ENCODE measurements at regions not wholly inside any gene's neighbourhood (a gene's known extent, or its start where the extent isn't known, plus 50 kb on each side); places are given as distances from the start of the nearest gene placed in this dataset.

GRCh38 chr3:65303431-65303830, 615.6 kb upstream of the ADAMTS9 start:
- Mint-ChIP-seq H3K4me3 (no peak overlapping the region), H3K9me3 (peaks cover 2% of the 10 kb centered on the region), H3K27ac (no peak overlapping the region), H3K27me3 (no peaks in the 10 kb centered on the region), H3K4me1 (ENCODE audit: low read depth) (no peaks in the 10 kb centered on the region), H3K36me3 (no peaks in the 10 kb centered on the region)
- POLR2A ChIA-PET: no interaction called here
- CTCF ChIA-PET: no interaction called here
- DNase-seq: no peak
- intact Hi-C loops (cut with micrococcal nuclease): no loop called here

DNA sequence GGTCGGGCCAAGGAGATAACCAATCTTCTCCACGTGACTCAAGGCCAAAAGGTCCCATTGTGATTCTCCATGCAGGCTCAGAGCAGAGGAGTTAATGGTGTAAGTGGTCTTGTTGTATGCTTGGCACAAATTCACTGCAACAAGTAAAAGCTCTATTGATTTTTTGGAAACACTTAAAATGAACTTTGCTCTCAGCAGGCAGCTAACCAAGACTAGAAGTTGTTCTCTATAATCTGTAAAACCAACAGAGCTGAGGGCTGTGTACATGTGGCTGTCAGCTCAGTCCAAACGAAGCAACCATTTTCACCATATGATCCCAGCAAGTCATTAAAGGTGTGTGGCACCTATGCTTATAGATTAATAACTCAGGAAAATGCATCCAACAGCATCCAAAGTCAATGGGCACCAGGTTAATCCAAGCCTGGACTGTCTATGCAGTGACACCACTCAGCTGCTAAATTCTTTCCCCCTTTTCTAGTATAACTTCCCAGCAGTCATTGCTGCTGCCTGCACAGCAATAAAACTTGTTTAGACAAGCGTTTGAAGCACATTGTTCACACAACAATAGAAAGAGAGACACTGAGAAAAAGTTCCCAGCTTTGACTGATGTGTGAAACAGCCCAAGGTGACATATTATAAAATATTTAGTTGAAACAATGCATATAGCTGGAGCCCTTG, 603.8 kb upstream of the ADAMTS9 start:
- no peak for DNase-seq
- no peaks in the 10 kb centered on the region for H3K9me3 Mint-ChIP-seq
- ChIA-PET CTCF (no interaction called here), POLR2A (no interaction called here)
- H3K27ac Mint-ChIP-seq: no peak overlapping the region
- H3K27me3 Mint-ChIP-seq: no peaks in the 10 kb centered on the region
- H3K4me1 Mint-ChIP-seq (ENCODE audit: low read depth): no peaks in the 10 kb centered on the region
- H3K36me3 Mint-ChIP-seq: no peaks in the 10 kb centered on the region
- H3K4me3 Mint-ChIP-seq: no peak overlapping the region
- intact Hi-C loops (cut with micrococcal nuclease): no loop called here

- no peaks in the 10 kb centered on the region for H3K36me3 Mint-ChIP-seq
- no peaks in the 10 kb centered on the region for H3K4me1 Mint-ChIP-seq (ENCODE audit: low read depth)
- intact Hi-C loops (cut with micrococcal nuclease): no loop called here
- H3K4me3 Mint-ChIP-seq: no peak overlapping the region
- peaks cover under 1% of the 10 kb centered on the region for H3K9me3 Mint-ChIP-seq
- H3K27me3 Mint-ChIP-seq: no peaks in the 10 kb centered on the region
- ChIA-PET CTCF (no interaction called here), POLR2A (no interaction called here)
- H3K27ac Mint-ChIP-seq: no peak overlapping the region
- DNase-seq: no peak
These were observed 601.0 kb upstream of the ADAMTS9 start for GRCh38 chr3:65288776-65289175.

- CTCF ChIA-PET: no interaction called here
- Mint-ChIP-seq H3K27me3 (no peaks in the 10 kb centered on the region), H3K4me3 (no peak overlapping the region), H3K36me3 (no peaks in the 10 kb centered on the region), H3K9me3 (peaks cover 3% of the 10 kb centered on the region), H3K27ac (no peak overlapping the region), H3K4me1 (ENCODE audit: low read depth) (no peaks in the 10 kb centered on the region)
- POLR2A ChIA-PET: no interaction called here
- intact Hi-C loops (cut with micrococcal nuclease): no loop called here
- DNase-seq: no peak
These were observed 598.2 kb upstream of the ADAMTS9 start for GRCh38 chr3:65285956-65286355.

- peaks cover 3% of the 10 kb centered on the region for H3K9me3 Mint-ChIP-seq
- POLR2A ChIA-PET: no interaction called here
- no peaks in the 10 kb centered on the region for H3K27me3 Mint-ChIP-seq
- no peak for DNase-seq
- no peaks in the 10 kb centered on the region for H3K4me1 Mint-ChIP-seq (ENCODE audit: low read depth)
- intact Hi-C loops (cut with micrococcal nuclease): no loop called here
- CTCF ChIA-PET: no interaction called here
- no peak overlapping the region for H3K27ac Mint-ChIP-seq
- no peak overlapping the region for H3K4me3 Mint-ChIP-seq
- H3K36me3 Mint-ChIP-seq: no peaks in the 10 kb centered on the region
These were observed 597.2 kb upstream of the ADAMTS9 start for GRCh38 chr3:65284961-65285360.

DNA sequence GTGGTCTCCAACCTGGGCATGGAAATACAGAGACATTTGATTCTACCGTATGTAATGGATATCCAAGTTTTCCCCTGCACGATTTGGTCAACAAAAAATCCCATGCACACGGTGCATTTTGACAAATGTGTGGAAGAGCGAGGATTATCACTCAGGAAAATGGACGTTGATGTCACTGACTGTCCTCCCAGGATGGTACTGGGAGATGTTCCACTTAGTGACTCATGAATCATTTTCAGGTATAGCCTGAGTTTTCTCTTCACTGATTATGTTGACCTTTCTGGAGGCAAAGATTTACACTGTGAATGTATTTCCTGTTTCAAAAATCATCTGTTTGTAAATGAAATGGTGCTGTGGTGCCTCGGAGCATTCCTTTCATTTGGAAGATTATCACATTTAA, 596.7 kb upstream of the ADAMTS9 start:
- Mint-ChIP-seq H3K9me3 (peaks cover 3% of the 10 kb centered on the region), H3K4me3 (no peak overlapping the region)

DNA sequence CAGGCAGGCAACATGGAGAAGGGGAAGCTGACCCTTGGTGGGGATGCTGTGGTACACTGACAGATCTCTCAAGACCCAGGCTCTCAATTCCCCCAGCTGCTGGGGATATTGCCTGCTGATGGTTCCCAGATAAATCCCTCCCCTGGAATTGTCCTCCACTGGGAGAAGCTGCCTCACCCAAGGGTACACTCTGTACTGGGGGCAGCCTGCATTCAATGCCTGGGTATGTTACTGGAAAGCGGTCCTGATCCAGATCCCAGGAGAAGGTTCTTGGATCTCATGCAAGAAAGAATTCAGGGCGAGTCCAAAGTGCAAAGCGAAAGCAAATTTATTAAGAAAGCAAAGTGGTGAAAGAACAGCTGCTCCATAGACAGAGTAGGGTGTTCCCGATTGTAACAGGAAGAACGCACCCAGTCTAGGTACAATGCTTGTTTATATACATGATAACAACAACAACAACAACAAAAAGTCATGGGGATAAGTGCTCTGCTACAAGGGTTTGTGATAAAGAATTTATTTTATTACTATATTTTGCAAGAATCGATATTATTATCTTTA, 591.5 kb upstream of the ADAMTS9 start:
- ChIA-PET CTCF (no interaction called here), POLR2A (no interaction called here)
- Mint-ChIP-seq H3K27me3 (no peaks in the 10 kb centered on the region), H3K4me1 (ENCODE audit: low read depth) (no peaks in the 10 kb centered on the region), H3K36me3 (no peaks in the 10 kb centered on the region), H3K9me3 (peaks cover 9% of the 10 kb centered on the region), H3K27ac (no peak overlapping the region), H3K4me3 (no peak overlapping the region)
- no peak for DNase-seq
- intact Hi-C loops (cut with micrococcal nuclease): no loop called here

More for the DNA sequence above, 596.7 kb upstream of the ADAMTS9 start:
- POLR2A ChIA-PET: no interaction called here
- CTCF ChIA-PET: no interaction called here
- no peaks in the 10 kb centered on the region for H3K27me3 Mint-ChIP-seq
- no peaks in the 10 kb centered on the region for H3K36me3 Mint-ChIP-seq
- H3K27ac Mint-ChIP-seq: no peak overlapping the region
- intact Hi-C loops (cut with micrococcal nuclease): no loop called here
- no peaks in the 10 kb centered on the region for H3K4me1 Mint-ChIP-seq (ENCODE audit: low read depth)
- DNase-seq: no peak

- no peaks in the 10 kb centered on the region for H3K4me1 Mint-ChIP-seq (ENCODE audit: low read depth)
- POLR2A ChIA-PET: no interaction called here
- no peak overlapping the region for H3K4me3 Mint-ChIP-seq
- intact Hi-C loops (cut with micrococcal nuclease): no loop called here
- no peak for DNase-seq
- H3K27ac Mint-ChIP-seq: no peak overlapping the region
- peaks cover 6% of the 10 kb centered on the region for H3K9me3 Mint-ChIP-seq
- CTCF ChIA-PET: no interaction called here
- no peaks in the 10 kb centered on the region for H3K27me3 Mint-ChIP-seq
- H3K36me3 Mint-ChIP-seq: no peaks in the 10 kb centered on the region
These were observed 590.0 kb upstream of the ADAMTS9 start for GRCh38 chr3:65277798-65278197.

GRCh38 chr3:65276551-65276950, 588.8 kb upstream of the ADAMTS9 start:
- POLR2A ChIA-PET: interaction anchor here (0.6 kb wide), 1 partner anchor 363 kb away, joined by 5 read pairs; no protein-coding TSS in a partner anchor
- H3K27me3 Mint-ChIP-seq: no peaks in the 10 kb centered on the region
- H3K4me1 Mint-ChIP-seq (ENCODE audit: low read depth): no peaks in the 10 kb centered on the region
- DNase-seq: no peak
- H3K27ac Mint-ChIP-seq: no peak overlapping the region
- CTCF ChIA-PET: no interaction called here
- intact Hi-C loops (cut with micrococcal nuclease): no loop called here
- no peak overlapping the region for H3K4me3 Mint-ChIP-seq
- H3K36me3 Mint-ChIP-seq: no peaks in the 10 kb centered on the region
- peaks cover 6% of the 10 kb centered on the region for H3K9me3 Mint-ChIP-seq

GRCh38 chr3:65268426-65268825, 580.6 kb upstream of the ADAMTS9 start:
- ChIA-PET POLR2A (no interaction called here), CTCF (no interaction called here)
- no peaks in the 10 kb centered on the region for H3K4me1 Mint-ChIP-seq (ENCODE audit: low read depth)

GRCh38 chr3:65265942-65266590, 578.3 kb upstream of the ADAMTS9 start:
- intact Hi-C loops (cut with micrococcal nuclease): no loop called here
- H3K27ac Mint-ChIP-seq: no peak overlapping the region
- no peak overlapping the region for H3K4me3 Mint-ChIP-seq
- H3K27me3 Mint-ChIP-seq: no peaks in the 10 kb centered on the region
- peaks cover 14% of the 10 kb centered on the region for H3K9me3 Mint-ChIP-seq
- no peak for DNase-seq
- ChIA-PET POLR2A (no interaction called here), CTCF (no interaction called here)
- no peaks in the 10 kb centered on the region for H3K36me3 Mint-ChIP-seq
- H3K4me1 Mint-ChIP-seq (ENCODE audit: low read depth): no peaks in the 10 kb centered on the region

More at GRCh38 chr3:65268426-65268825, 580.6 kb upstream of the ADAMTS9 start:
- DNase-seq: no peak
- no peak overlapping the region for H3K4me3 Mint-ChIP-seq
- H3K27ac Mint-ChIP-seq: no peak overlapping the region
- H3K9me3 Mint-ChIP-seq: peaks cover 2% of the 10 kb centered on the region
- H3K27me3 Mint-ChIP-seq: no peaks in the 10 kb centered on the region
- intact Hi-C loops (cut with micrococcal nuclease): no loop called here
- no peaks in the 10 kb centered on the region for H3K36me3 Mint-ChIP-seq

DNA sequence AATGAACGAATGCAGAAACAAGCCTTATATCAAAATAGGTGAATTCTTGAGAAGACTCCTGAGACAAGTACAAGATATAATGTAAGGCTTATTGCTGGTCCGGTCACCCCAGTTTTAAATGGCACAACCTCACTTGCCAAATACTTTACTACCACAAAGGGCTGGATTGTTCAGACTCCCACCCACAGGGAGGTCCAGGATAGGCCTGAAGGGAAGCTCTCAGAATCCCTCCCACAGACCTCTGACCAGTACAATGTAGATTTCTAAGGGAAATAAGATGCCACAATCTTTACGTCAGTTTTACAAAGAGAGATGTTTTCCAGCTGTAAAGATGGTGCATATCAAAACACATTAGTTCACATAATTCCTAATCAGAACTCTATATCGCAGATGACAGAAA, 577.7 kb upstream of the ADAMTS9 start:
- H3K4me1 Mint-ChIP-seq (ENCODE audit: low read depth): no peaks in the 10 kb centered on the region
- no peak overlapping the region for H3K4me3 Mint-ChIP-seq
- peaks cover 15% of the 10 kb centered on the region for H3K9me3 Mint-ChIP-seq
- H3K27me3 Mint-ChIP-seq: no peaks in the 10 kb centered on the region
- no peak for DNase-seq
- intact Hi-C loops (cut with micrococcal nuclease): no loop called here
- H3K36me3 Mint-ChIP-seq: no peaks in the 10 kb centered on the region
- H3K27ac Mint-ChIP-seq: no peak overlapping the region
- ChIA-PET CTCF (no interaction called here), POLR2A (no interaction called here)

GRCh38 chr3:65262548-65262947, 574.7 kb upstream of the ADAMTS9 start:
- peaks cover 17% of the 10 kb centered on the region for H3K9me3 Mint-ChIP-seq
- intact Hi-C loops (cut with micrococcal nuclease): no loop called here
- H3K4me3 Mint-ChIP-seq: no peak overlapping the region
- no peaks in the 10 kb centered on the region for H3K27me3 Mint-ChIP-seq
- no peaks in the 10 kb centered on the region for H3K4me1 Mint-ChIP-seq (ENCODE audit: low read depth)
- CTCF ChIA-PET: no interaction called here
- DNase-seq: no peak
- H3K36me3 Mint-ChIP-seq: no peaks in the 10 kb centered on the region
- POLR2A ChIA-PET: no interaction called here
- no peak overlapping the region for H3K27ac Mint-ChIP-seq

All from activated CD4-positive, alpha-beta memory T cell treated with anti-CD3 and anti-CD28 coated beads for 36 hours (primary cell).